Prostate gland (tissue), 2 donors: ENCODE measurements at regions not wholly inside any gene's neighbourhood (a gene's known extent, or its start where the extent isn't known, plus 50 kb on each side); places are given as distances from the start of the nearest gene placed in this dataset.

ENCODE experiments used
- DNase-seq: peaks from one replicate; pipeline ENCODE4 v3.0.0-alpha.2; 2019; ENCODE audit warnings: low spot score
- H3K27ac ChIP-seq, 2 donors: fragments of 200-600 bp; sonication (generic); 2 replicates each; pipeline ENCODE4 v1.5.1; 2017 to 2019
- H3K27me3 ChIP-seq: fragments of 200-600 bp; sonication (generic); replicated peaks from 2 replicates; pipeline ENCODE4 v1.5.1; 2019; ENCODE audit not compliant: insufficient read depth
- H3K36me3 ChIP-seq, 2 donors: fragments of 200-600 bp; sonication (generic); 1 replicate in 1 of 2; 2 replicates in 1 of 2; pipeline versions ENCODE4 v1.5.1 to v1.8.1; 2017 to 2019
- H3K4me1 ChIP-seq: fragments of 200-600 bp; sonication (generic); replicated peaks from 2 replicates; pipeline ENCODE4 v1.5.1; 2019
- H3K4me3 ChIP-seq, 2 donors: fragments of 200-600 bp; sonication (generic); 2 replicates each; pipeline ENCODE4 v1.5.1; 2017 to 2019
- H3K9me3 ChIP-seq: fragments of 200-600 bp; sonication (generic); 2 replicates; pipeline ENCODE4 v1.5.1; 2017
- POLR2A ChIP-seq: fragments of 450-650 bp; IDR thresholded peaks from one replicate; pipeline ENCODE4 v1.6.1; 2016; ENCODE audit warnings: antibody characterized with exemption, mild to moderate bottlenecking
- POLR2AphosphoS5 ChIP-seq: sonication (generic); formaldehyde crosslinking; IDR thresholded peaks from one replicate; pipeline ENCODE4 v1.6.1; 2017; ENCODE audit warnings: antibody characterized with exemption
- WGBS: methylation state at CpG from one replicate; pipeline ENCODE4 v1.1.5; 2018; 5-methylcytosine and 5-hydroxymethylcytosine counted together
- intact Hi-C: fragments of 100-400 bp; cut with DNase I; formaldehyde crosslinking; loops from one replicate; pipeline ENCODE4 v1.14.2; 2022
- TF ChIP-seq, protein P1 (sequence below), 4 experiments: fragments of 200-600 bp in 2 of 4; fragments of 450-650 bp in 2 of 4; sonication (generic) in 2 of 4; IDR thresholded peaks; 1 replicate in 3 of 4; 2 replicates in 1 of 4; pipeline ENCODE4 v1.5.1; 2016 to 2019; ENCODE audit warnings: antibody characterized with exemption in 4 of 4, mild to moderate bottlenecking in 2 of 4, moderate library complexity in 2 of 4

DNA sequence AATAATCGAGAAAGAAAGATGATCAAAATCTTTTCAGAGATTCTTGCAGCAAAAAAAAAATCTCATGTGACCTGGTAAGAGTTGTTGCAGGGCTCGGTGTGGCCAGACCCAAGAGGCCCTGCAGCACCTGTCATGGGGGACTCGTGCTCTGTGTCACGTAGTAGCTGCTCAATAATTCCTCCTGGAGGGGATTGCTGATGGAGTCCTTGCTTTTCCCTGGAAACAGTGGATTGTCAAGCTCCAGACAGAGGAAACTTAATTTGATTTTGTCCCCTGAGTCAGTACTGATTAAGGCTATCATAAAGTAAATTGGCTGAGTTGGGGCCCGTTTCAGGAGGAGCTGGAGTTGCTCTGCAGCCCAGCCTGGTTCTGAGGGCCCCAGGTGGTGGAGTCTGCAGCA lies 125.2 kb downstream of the EDN3 start:
- Histone ChIP-seq H3K4me3 (no peak overlapping the region), H3K27ac (no peak overlapping the region), H3K27me3 (no peaks in the 10 kb centered on the region), H3K4me1 (no peaks in the 10 kb centered on the region), H3K36me3 (no peaks in the 10 kb centered on the region), H3K9me3 (no peaks in the 10 kb centered on the region)
- TF ChIP-seq POLR2A (no peak), POLR2AphosphoS5 (no peak)
- TF ChIP-seq, protein P1, sequence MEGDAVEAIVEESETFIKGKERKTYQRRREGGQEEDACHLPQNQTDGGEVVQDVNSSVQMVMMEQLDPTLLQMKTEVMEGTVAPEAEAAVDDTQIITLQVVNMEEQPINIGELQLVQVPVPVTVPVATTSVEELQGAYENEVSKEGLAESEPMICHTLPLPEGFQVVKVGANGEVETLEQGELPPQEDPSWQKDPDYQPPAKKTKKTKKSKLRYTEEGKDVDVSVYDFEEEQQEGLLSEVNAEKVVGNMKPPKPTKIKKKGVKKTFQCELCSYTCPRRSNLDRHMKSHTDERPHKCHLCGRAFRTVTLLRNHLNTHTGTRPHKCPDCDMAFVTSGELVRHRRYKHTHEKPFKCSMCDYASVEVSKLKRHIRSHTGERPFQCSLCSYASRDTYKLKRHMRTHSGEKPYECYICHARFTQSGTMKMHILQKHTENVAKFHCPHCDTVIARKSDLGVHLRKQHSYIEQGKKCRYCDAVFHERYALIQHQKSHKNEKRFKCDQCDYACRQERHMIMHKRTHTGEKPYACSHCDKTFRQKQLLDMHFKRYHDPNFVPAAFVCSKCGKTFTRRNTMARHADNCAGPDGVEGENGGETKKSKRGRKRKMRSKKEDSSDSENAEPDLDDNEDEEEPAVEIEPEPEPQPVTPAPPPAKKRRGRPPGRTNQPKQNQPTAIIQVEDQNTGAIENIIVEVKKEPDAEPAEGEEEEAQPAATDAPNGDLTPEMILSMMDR (IDR thresholded peaks at IDR 0.05): no peak
- intact Hi-C loops: no loop called here
- DNase-seq: no peak
- WGBS: 92% methylated on average over 5 of the region's 5 CpGs

DNA sequence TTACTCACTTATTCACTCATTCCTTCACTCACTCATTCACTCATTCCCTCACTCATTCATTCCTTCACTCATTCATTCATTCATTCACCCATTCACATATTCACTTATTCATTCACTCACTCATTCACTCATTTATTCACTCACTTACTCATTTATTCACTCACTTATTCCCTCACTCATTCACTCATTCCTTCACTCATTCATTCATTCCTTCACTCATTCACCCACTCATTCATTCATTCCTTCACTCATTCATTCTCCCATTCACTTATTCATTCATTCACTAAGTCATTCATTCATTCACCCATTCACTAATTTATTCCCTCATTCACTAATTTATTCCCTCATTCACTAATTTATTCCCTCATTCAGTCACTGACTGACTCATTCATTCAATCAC lies 127.6 kb downstream of the EDN3 start:
- Histone ChIP-seq H3K9me3 (no peaks in the 10 kb centered on the region), H3K4me3 (no peak overlapping the region), H3K27me3 (no peaks in the 10 kb centered on the region), H3K4me1 (no peaks in the 10 kb centered on the region), H3K36me3 (no peaks in the 10 kb centered on the region), H3K27ac (no peak overlapping the region)
- TF ChIP-seq, protein P1 (IDR thresholded peaks at IDR 0.05): no peak
- TF ChIP-seq POLR2AphosphoS5: no peak
- no peak for TF ChIP-seq POLR2A
- intact Hi-C loops: no loop called here
- no peak for DNase-seq

DNA sequence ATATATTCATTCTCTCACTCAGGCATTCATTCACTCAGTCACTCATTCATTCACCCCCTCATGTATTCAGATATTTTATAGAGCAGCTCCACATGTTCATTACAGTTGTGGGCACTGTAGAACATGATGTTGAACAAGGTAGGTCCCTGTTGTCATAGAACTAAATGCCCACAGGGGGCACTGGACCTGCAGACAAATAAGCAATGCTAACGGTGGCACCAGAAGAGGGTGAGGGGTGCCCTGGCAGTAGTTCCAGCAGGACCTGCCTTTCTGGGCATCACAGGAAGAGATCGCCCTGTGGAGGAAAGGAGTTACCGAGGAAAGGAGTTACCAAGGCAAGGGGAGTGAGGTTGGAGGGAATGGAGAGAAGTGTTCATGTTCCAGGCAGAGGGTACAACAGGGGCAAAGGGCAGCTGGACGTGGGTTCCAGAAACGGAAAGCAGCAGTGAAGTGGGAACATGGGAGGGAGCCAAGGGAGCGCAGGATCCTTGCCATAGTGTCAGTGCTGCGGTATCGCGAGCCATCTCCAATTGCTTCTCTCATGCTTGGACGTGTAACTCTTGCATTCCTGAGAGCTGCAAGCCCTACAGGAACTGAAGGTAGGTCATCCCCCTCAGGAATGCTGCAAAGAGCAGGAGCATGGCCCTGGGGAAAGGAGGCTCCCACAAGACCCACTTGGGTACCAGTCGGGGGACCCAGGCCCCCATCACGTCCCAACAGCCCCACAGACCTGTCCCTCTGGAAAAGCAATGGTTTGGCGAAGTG lies 128.2 kb downstream of the EDN3 start:
- WGBS: 39% methylated on average over 13 of the region's 13 CpGs
- H3K4me3 ChIP-seq: peak overlapping the region in 1 of 2 donors; percentile 3
- no peak for TF ChIP-seq POLR2AphosphoS5
- TF ChIP-seq, protein P1 (IDR thresholded peaks at IDR 0.05): peak in 3 of 4 experiments; percentile 3 to 19 (median 14)

DNA sequence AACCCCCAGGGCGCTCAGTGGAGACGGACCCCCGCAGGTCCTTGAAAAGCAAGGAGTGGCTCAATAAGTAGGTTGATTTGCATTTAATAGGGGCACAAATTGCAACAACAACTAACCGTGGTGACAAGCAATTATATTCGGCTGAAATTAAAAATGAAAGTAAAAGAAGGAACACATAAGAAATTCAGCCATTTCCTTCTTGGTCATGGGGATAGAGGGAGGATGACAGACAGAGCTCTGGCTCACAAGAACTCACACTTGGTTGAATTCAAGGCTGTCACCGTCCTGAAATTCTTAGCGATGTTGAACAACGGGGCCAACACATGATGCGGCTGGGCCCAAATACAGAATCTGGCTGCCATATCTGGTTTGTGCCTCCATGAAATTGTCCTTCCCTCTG lies 129.0 kb downstream of the EDN3 start:
- Histone ChIP-seq H3K27me3 (no peaks in the 10 kb centered on the region), H3K36me3 (no peaks in the 10 kb centered on the region), H3K4me3 (peak overlapping the region in 1 of 2 donors; percentile 3), H3K27ac (no peak overlapping the region), H3K4me1 (no peaks in the 10 kb centered on the region), H3K9me3 (no peaks in the 10 kb centered on the region)
- WGBS: 56% methylated on average over 9 of the region's 9 CpGs
- intact Hi-C loops: no loop called here
- DNase-seq: no peak
- TF ChIP-seq POLR2AphosphoS5: no peak
- TF ChIP-seq POLR2A: no peak
- TF ChIP-seq, protein P1 (IDR thresholded peaks at IDR 0.05): no peak

More for the DNA sequence above, 128.2 kb downstream of the EDN3 start:
- H3K27me3 ChIP-seq: no peaks in the 10 kb centered on the region
- H3K27ac ChIP-seq: no peak overlapping the region
- H3K9me3 ChIP-seq: no peaks in the 10 kb centered on the region
- H3K36me3 ChIP-seq: no peaks in the 10 kb centered on the region
- intact Hi-C loops: no loop called here
- no peaks in the 10 kb centered on the region for H3K4me1 ChIP-seq
- peak; percentile 11 for DNase-seq

DNA sequence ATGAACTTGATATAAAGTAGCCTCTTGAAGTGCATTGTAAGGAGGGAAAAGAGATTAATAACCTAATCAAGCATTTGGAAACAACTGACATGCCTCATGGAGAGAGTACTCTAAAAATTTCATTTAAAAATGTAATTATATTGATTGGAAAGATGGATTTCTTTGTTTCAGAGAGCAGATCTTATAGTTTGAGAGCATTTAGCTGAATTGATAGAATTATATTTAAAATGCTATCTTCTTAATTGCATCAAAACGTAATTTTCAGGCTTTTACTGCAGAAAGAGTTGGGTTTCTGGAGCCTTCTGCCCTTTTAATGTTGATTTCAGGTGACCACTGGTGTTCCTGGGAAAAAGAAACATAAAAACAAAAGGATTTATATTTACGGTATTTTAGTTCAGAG lies 130.6 kb downstream of the EDN3 start:
- H3K4me3 ChIP-seq: no peak overlapping the region
- TF ChIP-seq, protein P1 (IDR thresholded peaks at IDR 0.05): no peak
- WGBS: 49% methylated on average over 2 of the region's 2 CpGs
- no peaks in the 10 kb centered on the region for H3K27me3 ChIP-seq
- H3K4me1 ChIP-seq: no peaks in the 10 kb centered on the region
- no peaks in the 10 kb centered on the region for H3K9me3 ChIP-seq
- DNase-seq: no peak
- H3K27ac ChIP-seq: no peak overlapping the region
- H3K36me3 ChIP-seq: no peaks in the 10 kb centered on the region
- intact Hi-C loops: no loop called here
